ENCODE measurements at regions not wholly inside any gene's neighbourhood (a gene's known extent, or its start where the extent isn't known, plus 50 kb on each side); places are given as distances from the start of the nearest gene placed in this dataset.
"Not testable (repeated sequence)": the region's sequence is repeated elsewhere in the genome, so short reads cannot be mapped to it uniquely, and the experiment has no call there.

DNA sequence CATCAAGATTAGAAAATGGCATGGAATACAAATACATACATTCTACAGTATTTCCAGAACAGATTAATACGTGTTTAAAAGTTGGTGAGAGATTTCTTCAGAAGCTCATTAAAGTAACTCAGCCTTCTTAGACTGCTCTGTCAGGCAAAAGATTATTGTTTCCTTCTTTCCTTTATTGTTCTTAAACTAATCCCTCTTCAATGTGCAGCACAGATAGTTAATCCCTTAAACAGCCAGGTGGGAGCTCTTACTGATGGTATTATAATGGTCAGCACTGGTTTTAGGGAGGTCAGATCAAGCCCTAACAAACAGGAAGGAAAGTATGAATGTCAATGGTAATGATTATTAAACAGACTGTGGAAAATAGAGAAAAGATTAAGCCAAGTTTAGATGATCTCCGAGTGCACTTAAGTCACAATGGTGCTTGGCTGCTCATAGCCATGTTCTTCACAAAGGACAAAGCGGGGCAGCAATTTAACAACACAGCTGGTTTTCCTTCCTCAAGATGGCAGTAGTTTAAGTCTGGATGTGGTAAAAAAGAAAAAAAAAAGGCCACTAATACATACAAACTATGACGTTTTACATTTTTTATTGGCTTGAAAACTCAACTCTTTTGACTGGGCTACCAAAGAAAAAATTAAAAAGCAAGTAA lies 992.6 kb downstream of the PCDH9 start:
- no peak for DNase-seq (ENCODE audit: low read depth in 4 of 4, low spot score in 1 of 4)

DNA sequence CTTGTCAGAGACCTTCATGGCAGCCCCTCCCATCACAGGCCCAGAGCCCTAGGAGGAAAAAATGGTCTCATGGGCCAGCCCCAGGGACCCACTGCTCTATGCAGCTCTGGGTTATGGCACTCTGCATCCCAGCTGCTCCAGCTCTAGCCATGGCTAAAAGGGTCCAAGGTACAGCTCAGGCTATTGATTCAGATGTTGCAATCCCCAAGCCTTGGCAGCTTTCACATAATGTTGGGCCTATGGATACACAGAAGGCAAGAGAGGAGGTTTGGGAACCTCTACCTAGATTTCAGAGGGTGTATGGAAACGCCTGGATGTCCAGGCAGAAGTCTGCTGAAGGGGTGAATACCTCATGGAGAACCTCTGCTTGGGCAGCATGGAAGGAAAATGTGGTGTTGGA lies 996.0 kb downstream of the PCDH9 start:
- no peak for DNase-seq (ENCODE audit: low read depth in 4 of 4, low spot score in 1 of 4)

DNA sequence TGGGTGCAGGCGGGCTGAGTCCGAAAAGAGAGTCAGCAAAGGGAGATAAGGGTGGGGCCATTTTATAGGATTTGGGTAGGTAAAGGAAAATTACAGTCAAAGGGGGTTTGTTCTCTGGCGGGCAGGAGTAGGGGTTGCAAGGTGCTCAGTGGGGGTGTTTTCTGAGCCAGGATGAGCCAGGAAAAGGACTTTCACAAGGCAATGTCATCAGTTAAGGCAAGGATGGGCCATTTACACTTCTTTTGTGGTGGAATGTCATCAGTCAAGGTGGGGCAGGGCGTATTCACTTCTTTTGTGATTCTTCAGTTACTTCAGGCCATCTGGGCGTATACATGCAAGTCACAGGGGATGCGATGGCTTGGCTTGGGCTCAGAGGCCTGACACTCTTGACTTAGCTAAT lies 998.2 kb downstream of the PCDH9 start:
- not testable (repeated sequence) for DNase-seq (ENCODE audit: low read depth in 4 of 4, low spot score in 1 of 4)

DNA sequence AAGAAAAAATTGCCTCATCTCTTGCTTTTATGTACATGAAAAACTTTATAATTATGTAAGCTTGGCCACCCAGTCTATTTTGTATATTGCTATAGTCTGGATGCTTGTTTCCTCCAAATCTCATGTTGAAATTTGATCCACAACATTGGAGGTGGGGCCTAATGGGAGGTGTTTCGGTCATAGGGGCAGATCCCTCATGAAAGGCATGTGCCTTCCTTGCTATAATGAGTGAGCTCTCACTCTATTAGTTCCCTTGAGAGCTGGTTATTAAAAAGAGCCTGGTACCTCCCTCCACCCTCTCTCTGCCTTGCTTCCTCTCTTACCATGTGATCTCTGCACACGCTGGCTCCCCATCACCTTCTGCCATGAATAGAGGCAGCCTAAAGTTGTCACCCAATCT lies 1005.1 kb downstream of the PCDH9 start:
- DNase-seq (ENCODE audit: low read depth in 4 of 4, low spot score in 1 of 4): no peak

DNA sequence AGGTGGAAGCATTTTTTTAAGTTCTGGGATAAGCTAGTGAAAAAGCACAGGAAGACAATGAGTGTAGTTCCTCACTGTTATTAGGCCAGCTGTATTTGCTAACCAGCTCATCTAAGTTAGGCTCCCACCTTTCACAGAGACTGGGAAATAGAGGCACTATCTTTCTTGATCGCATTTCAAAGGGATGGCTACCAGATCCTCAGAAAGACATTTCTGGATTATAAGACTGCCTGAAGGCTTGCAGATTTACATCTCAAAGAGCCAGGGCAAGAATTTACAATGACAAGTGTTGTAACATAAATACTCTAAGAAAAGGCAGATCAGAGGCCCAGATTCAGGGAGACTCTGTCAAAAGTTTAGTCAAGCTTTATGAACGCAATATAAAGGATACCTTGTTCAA lies 1005.5 kb downstream of the PCDH9 start:
- DNase-seq (ENCODE audit: low read depth in 4 of 4, low spot score in 1 of 4): no peak

DNA sequence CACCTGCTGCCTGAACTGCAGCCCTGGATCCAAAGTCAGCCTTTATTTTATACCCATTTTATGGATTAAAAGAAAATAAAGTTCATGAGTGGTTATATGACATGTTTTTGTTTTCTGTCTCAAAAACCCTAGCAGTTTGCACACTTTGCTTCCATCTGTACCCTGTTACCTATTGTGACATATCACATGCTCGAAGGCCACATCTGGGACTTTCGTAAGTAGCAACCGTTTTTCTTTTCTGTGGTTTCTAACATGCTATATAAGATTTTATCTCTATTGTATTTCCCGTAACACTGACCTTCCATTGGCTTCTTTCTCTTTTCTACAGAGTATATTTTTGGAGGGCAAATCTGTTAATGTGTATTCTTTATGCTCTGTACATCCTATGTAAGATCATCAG lies 1007.2 kb downstream of the PCDH9 start:
- DNase-seq (ENCODE audit: low read depth in 4 of 4, low spot score in 1 of 4): no peak

DNA sequence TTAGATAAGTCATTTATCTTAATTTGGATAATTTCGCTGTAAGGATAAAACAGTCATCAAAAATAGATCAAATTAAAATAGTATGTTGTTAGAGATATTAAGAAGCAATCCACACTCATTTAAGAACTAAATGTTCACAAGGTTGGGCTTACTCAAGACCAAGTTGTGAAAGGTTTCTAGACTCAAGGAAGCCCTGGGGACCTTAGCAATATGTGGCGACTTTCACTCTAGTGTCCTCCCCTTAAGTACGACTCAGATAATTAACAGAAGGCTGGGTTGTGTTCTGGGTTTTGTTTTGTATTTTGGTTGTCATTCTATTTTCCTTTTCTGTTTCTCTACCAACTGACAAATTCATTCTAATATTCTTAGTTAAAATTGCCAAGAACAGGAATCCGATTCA lies 1008.0 kb downstream of the PCDH9 start:
- no peak for DNase-seq (ENCODE audit: low read depth in 4 of 4, low spot score in 1 of 4)

DNA sequence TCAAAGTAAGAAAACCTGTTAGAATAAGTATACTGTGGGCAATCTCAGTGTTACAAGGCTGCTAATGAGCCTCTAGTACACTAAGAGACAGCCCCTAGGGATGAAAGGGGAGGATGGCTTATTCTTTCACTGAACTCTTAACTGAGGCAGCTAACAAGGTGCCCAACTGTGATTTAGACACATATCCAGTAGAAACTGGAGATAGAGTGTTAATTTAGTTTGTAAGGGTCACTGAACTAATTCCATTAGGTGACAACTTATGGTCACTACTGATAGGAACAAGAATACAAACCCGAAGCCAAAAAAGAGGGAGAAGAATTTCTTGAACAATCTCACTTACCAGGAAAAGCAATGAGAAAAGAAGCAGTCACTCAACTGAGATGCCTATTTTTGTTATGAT lies 1010.6 kb downstream of the PCDH9 start:
- no peak for DNase-seq (ENCODE audit: low read depth in 4 of 4, low spot score in 1 of 4)

DNA sequence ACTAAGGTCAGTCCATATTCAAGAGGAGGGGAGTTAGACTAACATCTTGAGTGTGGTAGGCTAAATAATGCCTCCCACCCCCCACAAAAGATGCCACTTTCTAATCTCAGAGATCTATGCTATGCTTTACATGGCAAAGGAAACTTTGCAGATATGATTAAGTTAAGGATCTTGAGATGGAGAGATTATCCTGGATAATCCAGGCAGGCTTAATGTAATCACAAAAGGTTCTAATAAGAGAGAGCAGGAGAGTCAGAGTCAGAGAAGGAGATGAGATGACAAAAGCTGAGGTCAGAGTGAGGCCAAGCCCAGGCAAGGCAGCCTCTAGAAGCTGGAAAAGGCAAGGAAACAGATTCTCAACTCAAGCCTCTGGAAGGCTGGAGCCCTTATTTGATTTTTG lies 1011.6 kb downstream of the PCDH9 start:
- no peak for DNase-seq (ENCODE audit: low read depth in 4 of 4, low spot score in 1 of 4)

DNA sequence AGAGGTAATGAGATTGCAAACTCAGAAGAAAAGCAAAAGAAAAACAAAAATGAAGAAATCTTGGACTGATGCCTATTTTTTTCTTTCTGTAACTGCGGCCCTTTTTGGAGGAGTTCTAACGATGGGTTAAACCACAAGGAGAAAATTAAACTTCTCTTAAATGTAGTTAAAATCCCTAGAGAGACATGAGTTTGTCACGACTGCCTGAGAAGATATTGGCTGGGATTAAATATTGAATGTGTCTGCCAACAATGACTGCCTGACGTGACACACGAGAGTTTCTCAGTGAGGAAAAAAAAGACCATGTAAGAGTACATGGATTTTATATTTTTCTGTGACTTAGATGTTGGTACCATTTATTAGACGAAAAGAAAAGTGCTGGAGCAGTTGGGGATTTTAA lies 1013.4 kb downstream of the PCDH9 start:
- DNase-seq (ENCODE audit: low read depth in 4 of 4, low spot score in 1 of 4): no peak

DNA sequence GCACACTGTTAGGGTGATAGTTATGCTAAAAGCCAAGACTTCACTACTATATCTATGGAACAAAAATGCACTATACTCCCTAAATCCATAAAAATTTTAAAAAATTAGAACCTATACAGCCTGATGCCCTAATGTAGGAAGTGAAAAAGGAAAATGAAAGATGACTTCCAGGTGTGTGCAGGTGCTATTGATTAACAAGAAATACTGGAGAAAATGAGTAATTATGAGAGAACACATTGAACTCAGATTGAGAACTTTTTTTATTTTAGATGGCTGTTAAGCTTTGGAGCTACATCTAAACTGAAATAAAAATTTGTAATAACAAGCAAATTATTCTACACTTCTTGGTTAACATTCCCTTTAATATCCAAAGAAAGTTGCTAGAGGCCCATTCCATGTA lies 1015.7 kb downstream of the PCDH9 start:
- no peak for DNase-seq (ENCODE audit: low read depth in 4 of 4, low spot score in 1 of 4)

DNA sequence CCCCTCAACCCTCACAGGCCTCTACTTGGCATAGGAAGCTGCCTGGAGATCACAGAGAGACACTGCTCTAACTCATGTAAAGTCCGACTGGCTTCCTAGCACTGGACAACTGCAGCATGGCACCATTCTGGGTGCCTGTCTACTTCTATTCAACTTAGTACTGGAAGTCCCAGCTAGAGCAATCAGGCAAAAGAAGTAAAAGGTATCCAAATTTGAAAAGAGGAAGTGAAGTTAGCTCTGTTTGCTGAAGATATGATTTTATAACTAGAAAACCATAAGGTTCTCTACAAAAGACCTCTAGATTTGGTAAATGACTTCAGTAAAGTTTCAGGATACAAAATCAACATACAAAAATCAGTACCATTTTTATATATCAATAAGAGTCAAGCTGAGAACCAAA lies 1017.6 kb downstream of the PCDH9 start:
- DNase-seq (ENCODE audit: low read depth in 4 of 4, low spot score in 1 of 4): no peak

DNA sequence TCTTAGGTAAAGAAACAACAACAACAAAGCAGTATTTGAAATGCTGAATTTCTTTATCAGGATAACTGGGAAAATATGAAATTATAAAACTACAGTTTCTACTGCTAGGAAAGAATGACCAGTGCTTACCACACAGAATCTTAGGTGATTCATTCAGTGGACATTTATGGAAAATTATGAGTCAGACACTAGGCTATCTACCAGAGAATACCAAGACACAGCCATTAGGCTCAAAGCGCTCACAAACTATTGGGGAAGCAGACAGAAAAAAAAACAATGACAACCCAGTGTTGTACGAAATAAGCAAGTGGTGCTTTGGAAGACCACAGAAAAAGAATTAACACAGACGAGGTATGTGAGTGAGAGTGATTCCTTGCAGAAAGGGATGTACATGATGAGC lies 1019.5 kb downstream of the PCDH9 start:
- DNase-seq (ENCODE audit: low read depth in 4 of 4, low spot score in 1 of 4): no peak

DNA sequence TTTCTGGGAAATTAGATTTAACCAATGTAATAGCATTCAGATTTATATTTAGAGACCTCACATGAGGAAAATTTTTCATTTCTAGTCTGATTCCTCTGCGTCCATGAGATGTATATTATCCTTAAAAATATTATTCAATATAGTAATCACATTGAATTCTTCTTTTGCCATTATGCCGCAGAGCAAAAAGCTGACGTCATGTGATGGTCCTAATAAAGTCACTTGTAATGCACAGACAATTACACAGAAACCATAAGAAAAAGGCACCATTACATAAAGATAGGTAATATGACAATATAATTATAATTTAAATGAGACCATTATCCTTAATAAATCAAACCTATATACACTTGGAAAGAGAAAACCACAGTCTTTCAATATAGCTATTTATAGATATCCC lies 1021.5 kb downstream of the PCDH9 start:
- DNase-seq (ENCODE audit: low read depth in 4 of 4, low spot score in 1 of 4): no peak

DNA sequence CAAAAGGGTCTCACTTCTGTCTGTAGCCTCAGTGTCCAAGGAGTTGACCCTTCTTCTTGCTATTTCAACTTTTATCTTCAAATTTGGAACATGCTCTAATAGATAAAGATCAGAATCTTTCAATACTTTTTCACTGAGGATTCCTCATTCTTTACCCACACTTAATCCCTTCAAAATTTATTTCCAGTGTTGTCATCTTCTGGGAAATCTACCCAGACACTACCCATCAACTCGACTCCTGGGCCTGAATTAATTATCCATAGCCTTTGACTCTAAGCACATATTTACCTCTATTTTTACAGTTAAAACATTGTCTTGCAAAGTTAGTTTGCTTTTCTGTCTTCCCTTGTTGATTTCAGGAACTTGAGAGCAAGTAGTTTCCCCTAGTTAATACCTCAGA lies 1022.5 kb downstream of the PCDH9 start:
- no peak for DNase-seq (ENCODE audit: low read depth in 4 of 4, low spot score in 1 of 4)

DNA sequence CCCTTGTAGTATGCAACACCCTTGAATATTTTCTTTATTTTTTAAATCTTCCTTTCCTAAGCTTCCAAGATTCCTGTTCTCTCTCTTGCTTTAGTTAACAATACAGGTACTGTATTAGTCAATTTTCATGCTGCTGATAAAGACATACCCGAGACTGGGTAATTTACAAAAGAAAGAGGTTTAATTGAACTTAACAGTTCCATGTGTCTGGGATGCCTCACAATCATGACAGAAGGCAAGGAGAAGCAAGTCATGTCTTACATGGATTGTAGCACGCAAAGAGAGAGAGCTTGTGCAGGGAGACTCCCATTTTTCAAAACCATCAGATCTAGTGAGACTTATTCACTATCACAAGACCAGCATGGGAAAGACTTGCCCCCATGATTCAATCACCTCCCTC lies 1024.3 kb downstream of the PCDH9 start:
- DNase-seq (ENCODE audit: low read depth in 4 of 4, low spot score in 1 of 4): no peak

DNA sequence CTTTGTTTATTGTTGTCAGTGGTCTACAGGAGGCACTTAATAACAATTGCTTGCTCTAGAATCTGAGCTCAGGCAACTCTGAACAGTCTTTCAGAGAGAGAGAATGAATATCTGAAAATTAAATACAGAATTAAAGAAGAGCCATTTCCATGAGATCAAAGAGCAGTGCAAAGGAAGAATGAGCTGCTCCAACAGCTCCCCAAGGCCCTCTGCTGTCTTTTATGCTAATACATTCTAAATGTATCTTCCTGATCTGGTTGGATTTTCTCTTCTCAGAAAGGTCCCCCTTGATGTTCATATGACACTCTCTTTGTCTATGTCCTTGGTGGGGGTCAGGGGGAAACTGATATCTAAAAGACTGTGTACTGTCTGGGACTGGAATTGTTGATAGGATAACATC lies 1029.6 kb downstream of the PCDH9 start:
- no peak for DNase-seq (ENCODE audit: low read depth in 4 of 4, low spot score in 1 of 4)

DNA sequence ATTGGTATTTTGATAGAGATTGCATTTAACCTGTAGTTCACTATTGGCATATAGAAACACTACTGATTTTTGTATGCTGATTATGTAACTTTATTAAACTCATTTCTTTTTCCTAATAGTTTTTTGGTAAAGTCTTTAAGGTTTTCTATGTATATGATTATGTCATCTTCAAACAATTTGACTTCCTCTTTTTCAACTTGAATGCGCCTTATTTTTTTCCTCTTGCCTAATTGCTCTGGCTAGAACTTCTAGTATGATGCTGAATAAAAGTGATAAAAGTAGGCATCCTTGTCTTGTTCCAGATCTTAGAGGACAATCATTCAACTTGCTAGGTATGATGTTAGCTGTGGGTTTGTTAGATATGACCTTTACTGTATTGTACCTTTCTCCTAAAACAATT lies 1034.9 kb downstream of the PCDH9 start:
- DNase-seq (ENCODE audit: low read depth in 4 of 4, low spot score in 1 of 4): no peak

DNA sequence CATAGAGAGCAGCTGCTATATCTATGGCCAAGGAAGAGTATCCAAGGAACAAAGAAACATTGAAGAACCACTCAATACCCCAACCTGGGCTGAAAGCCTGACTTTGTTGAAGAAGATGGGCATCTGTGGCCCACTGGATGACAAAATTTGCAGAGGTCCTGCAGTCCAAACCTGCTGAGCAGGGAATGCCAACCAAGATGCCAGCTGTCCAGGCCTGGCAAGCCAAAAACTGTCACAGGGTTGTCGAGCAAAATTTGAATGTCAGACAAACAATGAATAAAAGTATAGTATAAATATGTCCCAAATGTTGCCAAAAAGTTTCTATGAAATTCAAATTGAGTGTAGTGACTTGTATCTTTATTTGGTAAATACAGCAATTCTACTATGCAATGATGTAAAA lies 1040.2 kb downstream of the PCDH9 start:
- DNase-seq (ENCODE audit: low read depth in 4 of 4, low spot score in 1 of 4): no peak

DNA sequence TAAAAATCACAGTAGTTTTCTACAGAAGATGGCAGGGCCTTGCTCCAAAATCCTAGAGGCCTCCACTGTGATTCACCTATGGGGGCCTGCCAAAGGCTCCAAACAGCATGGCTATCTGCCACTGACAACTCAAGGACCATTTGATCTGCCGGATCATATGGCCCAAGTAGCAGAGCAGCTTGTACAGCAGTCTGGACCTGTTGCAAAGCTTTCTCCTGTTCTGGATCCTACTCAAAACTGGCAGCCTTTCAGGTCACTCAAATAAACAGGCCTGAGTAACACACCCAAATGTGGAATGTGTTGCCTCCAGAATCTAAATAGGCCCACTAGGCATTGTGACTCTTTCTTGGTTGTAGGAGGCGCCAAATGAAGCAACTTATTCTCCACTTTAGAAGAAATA lies 1049.3 kb downstream of the PCDH9 start:
- DNase-seq (ENCODE audit: low read depth in 4 of 4, low spot score in 1 of 4): no peak

DNA sequence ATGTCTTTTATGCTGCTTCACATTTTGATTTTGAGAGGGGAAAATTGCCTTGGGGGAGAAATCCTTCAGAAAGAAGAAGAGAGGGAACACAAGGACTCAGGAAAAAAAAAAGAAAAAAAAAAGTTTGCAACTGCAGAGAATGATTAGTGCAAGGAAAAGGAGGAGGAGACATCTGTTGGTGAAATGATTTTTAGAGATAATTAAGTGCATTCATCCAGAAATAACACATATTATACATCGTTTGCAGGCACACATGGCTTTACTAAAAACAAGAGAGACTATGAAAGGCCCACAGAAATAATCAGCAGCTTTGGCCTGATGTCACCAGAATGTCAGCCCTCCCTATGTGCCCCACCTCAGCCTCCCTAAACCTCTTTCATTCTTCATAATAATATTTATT lies 1058.2 kb downstream of the PCDH9 start:
- no peak for DNase-seq (ENCODE audit: low read depth in 4 of 4, low spot score in 1 of 4)

DNA sequence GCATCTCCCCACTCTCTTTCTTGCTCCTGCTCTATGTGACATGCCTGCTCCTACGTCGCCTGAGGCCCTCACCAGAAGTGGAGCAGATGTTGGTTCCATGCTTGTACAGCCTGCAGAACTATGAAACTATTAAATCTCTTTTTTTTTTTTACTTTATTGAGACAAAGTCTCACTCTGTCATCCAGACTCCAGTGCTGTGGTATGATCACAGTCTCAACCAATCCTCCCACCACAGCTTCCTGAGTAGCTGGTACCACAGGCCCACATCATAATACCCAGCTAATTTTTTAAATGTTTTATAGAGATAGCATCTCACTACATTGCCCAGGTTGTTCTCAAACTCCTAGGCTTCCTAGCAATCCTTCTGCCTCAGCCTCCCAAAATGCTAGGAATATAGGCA lies 1067.7 kb downstream of the PCDH9 start:
- no peak for DNase-seq (ENCODE audit: low read depth in 4 of 4, low spot score in 1 of 4)

DNA sequence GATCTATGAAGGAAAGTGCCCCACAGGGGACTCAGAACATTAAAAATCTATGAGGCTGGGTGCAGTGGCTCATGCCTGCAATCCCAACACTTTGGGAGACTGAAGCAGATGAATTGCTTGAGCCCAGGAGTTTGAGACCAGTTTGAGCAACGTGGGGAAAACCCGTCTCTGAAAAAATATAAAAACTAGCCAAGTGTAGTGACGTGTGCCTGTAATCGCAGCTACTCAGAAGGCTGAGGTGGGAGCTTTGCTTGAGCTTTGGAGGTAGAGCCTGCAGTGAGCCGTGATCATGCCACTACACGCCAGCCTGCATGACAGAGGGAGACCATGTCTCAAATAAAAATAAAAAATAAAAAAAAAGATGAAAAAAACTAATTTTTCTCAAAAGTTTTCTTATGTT lies 1070.6 kb downstream of the PCDH9 start:
- DNase-seq (ENCODE audit: low read depth in 4 of 4, low spot score in 1 of 4): no peak

DNA sequence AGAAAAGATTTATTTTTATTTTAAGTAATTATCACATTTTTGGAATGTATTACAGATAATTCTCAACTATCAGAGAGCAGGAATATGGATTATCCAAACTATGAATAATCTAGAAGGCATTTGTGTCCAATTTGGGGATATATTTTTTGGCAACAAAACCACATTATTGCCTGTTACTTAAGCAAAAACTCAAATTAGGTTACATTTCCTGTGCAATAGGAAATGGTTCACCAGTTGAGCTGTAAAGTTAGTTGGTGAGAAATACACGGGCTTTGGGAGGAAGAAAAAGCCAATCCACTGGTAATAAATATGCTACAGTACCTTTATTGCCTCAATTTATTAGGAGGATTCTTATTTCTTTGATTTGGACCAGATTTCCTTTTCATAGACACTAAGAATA lies 1075.2 kb downstream of the PCDH9 start:
- no peak for DNase-seq (ENCODE audit: low read depth in 4 of 4, low spot score in 1 of 4)
